HEK293 (cell line): ENCODE measurements at regions not wholly inside any gene's neighbourhood (a gene's known extent, or its start where the extent isn't known, plus 50 kb on each side); places are given as distances from the start of the nearest gene placed in this dataset.

Source experiments
- CTCF ChIA-PET: fragments of 350-600 bp; formaldehyde crosslinking; extraction: SDS; loops from one replicate; lab custom pipeline; 2021; ENCODE audit warnings: antibody characterized with exemption; lab: Yijun Ruan, JAX
- POLR2A ChIA-PET: fragments of 300-600 bp; formaldehyde crosslinking; extraction: SDS; loops from one replicate; lab custom pipeline; 2020; ENCODE audit warnings: antibody characterized with exemption, inconsistent platforms; lab: Yijun Ruan, JAX
- H3K27ac ChIP-seq: fragments of 200-500 bp; sonication (Bioruptor generic); 2 replicates; pipeline ENCODE4 v1.5.1; 2014; ENCODE audit warnings: low read depth, low read length, control low read depth, inconsistent platforms; ENCODE audit errors: extremely low read depth
- H3K36me3 ChIP-seq, 2 experiments: fragments of 200-500 bp in 1 of 2; sonication (Bioruptor generic) in 1 of 2; 1 replicate in 1 of 2; 2 replicates in 1 of 2; pipeline ENCODE4 v1.5.1; 2014 to 2017; ENCODE audit warnings: inconsistent platforms in 2 of 2, low read length in 2 of 2; ENCODE audit not compliant: control insufficient read depth in 2 of 2, insufficient read depth in 1 of 2
- H3K4me1 ChIP-seq: fragments of 200-500 bp; sonication (Bioruptor generic); 2 replicates; pipeline ENCODE4 v1.5.1; 2014; ENCODE audit warnings: mild to moderate bottlenecking, low read length, inconsistent platforms; ENCODE audit not compliant: control insufficient read depth, insufficient read depth
- H3K4me3 ChIP-seq: 2 replicates; pipeline ENCODE4 v1.5.1; 2011; ENCODE audit warnings: low read depth, mild to moderate bottlenecking, control low read depth, low read length, moderate library complexity
- H3K9me3 ChIP-seq: fragments of 200-500 bp; sonication (Bioruptor generic); 2 replicates; pipeline ENCODE4 v1.5.1; 2014; ENCODE audit warnings: low read depth, low read length, inconsistent platforms; ENCODE audit not compliant: control insufficient read depth, insufficient read depth
- BCL11B ChIP-seq: fragments of 450-650 bp; formaldehyde crosslinking; IDR thresholded peaks from 2 replicates; pipeline ENCODE4 v1.5.1; 2016; ENCODE audit warnings: low read depth, missing biosample characterization, missing genetic modification characterization
- BCL6B ChIP-seq: fragments of 450-650 bp; formaldehyde crosslinking; IDR thresholded peaks from 2 replicates; pipeline ENCODE4 v1.5.1; 2017; ENCODE audit warnings: missing biosample characterization, missing genetic modification characterization
- KLF1 ChIP-seq: fragments of 450-650 bp; formaldehyde crosslinking; IDR thresholded peaks from 2 replicates; pipeline ENCODE4 v1.5.1; 2016; ENCODE audit warnings: missing biosample characterization, missing genetic modification characterization
- PRDM6 ChIP-seq: fragments of 450-650 bp; formaldehyde crosslinking; IDR thresholded peaks from 2 replicates; pipeline ENCODE4 v1.5.1; 2017; ENCODE audit warnings: missing biosample characterization, missing genetic modification characterization
- RBAK ChIP-seq: fragments of 450-650 bp; formaldehyde crosslinking; IDR thresholded peaks from 2 replicates; pipeline ENCODE4 v1.5.1; 2016; ENCODE audit warnings: missing biosample characterization, missing genetic modification characterization
- SCRT2 ChIP-seq: fragments of 450-650 bp; formaldehyde crosslinking; IDR thresholded peaks from 2 replicates; pipeline ENCODE4 v1.5.1; 2016; ENCODE audit warnings: missing biosample characterization, missing genetic modification characterization
- SP7 ChIP-seq: fragments of 450-650 bp; formaldehyde crosslinking; IDR thresholded peaks from 2 replicates; pipeline ENCODE4 v1.5.1; 2016; ENCODE audit warnings: missing biosample characterization, missing genetic modification characterization
- ZBTB7A ChIP-seq: fragments of 450-650 bp; formaldehyde crosslinking; IDR thresholded peaks from 2 replicates; pipeline ENCODE4 v1.5.1; 2016; ENCODE audit warnings: low read depth, missing biosample characterization, missing genetic modification characterization
- ZFP3 ChIP-seq: fragments of 450-650 bp; formaldehyde crosslinking; IDR thresholded peaks from 2 replicates; pipeline ENCODE4 v1.5.1; 2016; ENCODE audit warnings: low read depth, missing biosample characterization, missing genetic modification characterization
- ZNF112 ChIP-seq: fragments of 450-650 bp; formaldehyde crosslinking; IDR thresholded peaks from 2 replicates; pipeline ENCODE4 v1.5.0; 2017; ENCODE audit warnings: missing biosample characterization, missing genetic modification characterization
- ZNF121 ChIP-seq: fragments of 450-650 bp; formaldehyde crosslinking; IDR thresholded peaks from 2 replicates; pipeline ENCODE4 v1.5.1; 2016; ENCODE audit warnings: missing biosample characterization, missing genetic modification characterization
- ZNF202 ChIP-seq: fragments of 450-650 bp; formaldehyde crosslinking; IDR thresholded peaks from 2 replicates; pipeline ENCODE4 v1.5.1; 2016; ENCODE audit warnings: missing biosample characterization, missing genetic modification characterization, borderline replicate concordance
- ZNF24 ChIP-seq: fragments of 450-650 bp; formaldehyde crosslinking; IDR thresholded peaks from 2 replicates; pipeline ENCODE4 v1.5.1; 2016; ENCODE audit warnings: missing biosample characterization, missing genetic modification characterization
- ZNF248 ChIP-seq: fragments of 450-650 bp; formaldehyde crosslinking; IDR thresholded peaks from 2 replicates; pipeline ENCODE4 v1.5.1; 2017; ENCODE audit warnings: missing biosample characterization, missing genetic modification characterization
- ZNF341 ChIP-seq: fragments of 450-650 bp; formaldehyde crosslinking; IDR thresholded peaks from 2 replicates; pipeline ENCODE4; 2016; ENCODE audit warnings: low read depth, missing biosample characterization, missing genetic modification characterization
- ZNF416 ChIP-seq: fragments of 450-650 bp; formaldehyde crosslinking; IDR thresholded peaks from 2 replicates; pipeline ENCODE4 v1.5.1; 2016; ENCODE audit warnings: missing biosample characterization, missing genetic modification characterization
- ZNF501 ChIP-seq: fragments of 450-650 bp; formaldehyde crosslinking; IDR thresholded peaks from 2 replicates; pipeline ENCODE4 v1.5.1; 2016; ENCODE audit warnings: missing biosample characterization, missing genetic modification characterization
- ZNF529 ChIP-seq: fragments of 450-650 bp; formaldehyde crosslinking; IDR thresholded peaks from 2 replicates; pipeline ENCODE4 v1.5.1; 2017; ENCODE audit warnings: missing genetic modification characterization, missing biosample characterization; ENCODE audit not compliant: insufficient replicate concordance
- ZNF664 ChIP-seq: fragments of 450-650 bp; formaldehyde crosslinking; IDR thresholded peaks from 2 replicates; pipeline ENCODE4 v1.5.1; 2016; ENCODE audit warnings: missing biosample characterization, missing genetic modification characterization
- ZNF707 ChIP-seq: fragments of 450-650 bp; formaldehyde crosslinking; IDR thresholded peaks from 2 replicates; pipeline ENCODE4 v1.5.1; 2016; ENCODE audit warnings: missing biosample characterization, missing genetic modification characterization
- ZSCAN30 ChIP-seq: fragments of 450-650 bp; IDR thresholded peaks from 2 replicates; pipeline ENCODE4 v1.5.1; 2018; ENCODE audit warnings: missing biosample characterization, mild to moderate bottlenecking, missing genetic modification characterization, moderate library complexity
- ZSCAN5A ChIP-seq: fragments of 450-650 bp; formaldehyde crosslinking; IDR thresholded peaks from 2 replicates; pipeline ENCODE4 v1.5.1; 2016; ENCODE audit warnings: missing biosample characterization, missing genetic modification characterization
- TF ChIP-seq, protein P1 (sequence below): fragments of 450-650 bp; formaldehyde crosslinking; IDR thresholded peaks from 2 replicates; pipeline ENCODE4 v1.5.1; 2016; ENCODE audit warnings: missing biosample characterization, missing genetic modification characterization
- TF ChIP-seq, protein P2 (sequence below): fragments of 450-650 bp; formaldehyde crosslinking; IDR thresholded peaks from 2 replicates; pipeline ENCODE4 v1.5.1; 2016; ENCODE audit warnings: missing biosample characterization, missing genetic modification characterization
- TF ChIP-seq, protein P3 (sequence below): fragments of 450-650 bp; formaldehyde crosslinking; IDR thresholded peaks from 2 replicates; pipeline ENCODE4 v1.5.1; 2016; ENCODE audit warnings: missing biosample characterization, missing genetic modification characterization, low read depth

DNA sequence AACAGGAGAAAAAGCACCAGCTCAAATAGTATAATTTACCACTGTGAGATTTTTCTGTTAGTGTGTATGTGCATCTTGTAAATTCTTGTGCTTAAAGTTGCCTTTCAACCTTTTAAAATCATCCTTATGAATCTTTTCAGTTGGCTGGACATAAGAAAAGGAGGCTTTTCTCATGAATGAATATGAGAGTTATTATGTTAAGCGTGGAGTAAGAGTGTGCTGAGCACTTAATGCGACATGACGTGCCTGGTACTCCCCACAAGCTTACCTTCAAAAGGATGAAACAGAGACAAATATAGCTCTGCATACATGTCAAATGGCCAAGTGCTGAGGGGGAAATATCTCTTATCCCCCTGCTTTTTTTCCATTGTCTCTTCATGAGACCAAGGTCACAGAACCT, 85.3 kb upstream of the ADGRL2 start (continued):
- TF ChIP-seq, protein P1, sequence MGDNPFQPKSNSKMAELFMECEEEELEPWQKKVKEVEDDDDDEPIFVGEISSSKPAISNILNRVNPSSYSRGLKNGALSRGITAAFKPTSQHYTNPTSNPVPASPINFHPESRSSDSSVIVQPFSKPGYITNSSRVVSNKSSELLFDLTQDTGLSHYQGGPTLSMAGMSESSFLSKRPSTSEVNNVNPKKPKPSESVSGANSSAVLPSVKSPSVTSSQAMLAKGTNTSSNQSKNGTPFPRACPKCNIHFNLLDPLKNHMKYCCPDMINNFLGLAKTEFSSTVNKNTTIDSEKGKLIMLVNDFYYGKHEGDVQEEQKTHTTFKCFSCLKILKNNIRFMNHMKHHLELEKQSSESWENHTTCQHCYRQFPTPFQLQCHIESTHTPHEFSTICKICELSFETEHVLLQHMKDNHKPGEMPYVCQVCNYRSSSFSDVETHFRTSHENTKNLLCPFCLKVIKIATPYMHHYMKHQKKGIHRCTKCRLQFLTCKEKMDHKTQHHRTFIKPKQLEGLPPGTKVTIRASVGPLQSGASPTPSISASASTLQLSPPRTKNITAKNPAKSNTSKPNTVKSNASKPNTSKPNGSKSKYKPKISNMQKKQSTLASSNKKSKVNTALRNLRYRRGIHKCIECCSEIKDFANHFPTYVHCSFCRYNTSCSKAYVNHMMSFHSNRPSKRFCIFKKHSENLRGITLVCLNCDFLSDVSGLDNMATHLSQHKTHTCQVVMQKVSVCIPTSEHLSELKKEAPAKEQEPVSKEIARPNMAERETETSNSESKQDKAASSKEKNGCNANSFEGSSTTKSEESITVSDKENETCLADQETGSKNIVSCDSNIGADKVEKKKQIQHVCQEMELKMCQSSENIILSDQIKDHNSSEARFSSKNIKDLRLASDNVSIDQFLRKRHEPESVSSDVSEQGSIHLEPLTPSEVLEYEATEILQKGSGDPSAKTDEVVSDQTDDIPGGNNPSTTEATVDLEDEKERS (tag by site-specific recombination): no peak
- TF ChIP-seq PRDM6 (tag by site-specific recombination): no peak
- no peak for TF ChIP-seq SP7 (tag by site-specific recombination)
- TF ChIP-seq ZNF24 (tag by site-specific recombination): no peak
- no peak for TF ChIP-seq ZNF664 (tag by site-specific recombination)
- no peak for TF ChIP-seq ZNF501 (tag by site-specific recombination)
- no peak for TF ChIP-seq ZNF529

GRCh38 chr1:81714636-81715035, 86.1 kb upstream of the ADGRL2 start:
- Histone ChIP-seq H3K36me3 (no peaks in the 10 kb centered on the region), H3K9me3 (no peaks in the 10 kb centered on the region), H3K4me3 (no peak overlapping the region), H3K4me1 (no peaks in the 10 kb centered on the region), H3K27ac (no peak overlapping the region)
- CTCF ChIA-PET: interaction anchor here (0.6 kb wide), 1 partner anchor 18 kb away, joined by 4 read pairs; no protein-coding TSS in a partner anchor
- POLR2A ChIA-PET: no interaction called here
- no peak for TF ChIP-seq ZNF202
- no peak for TF ChIP-seq KLF1 (tag by site-specific recombination)
- no peak for TF ChIP-seq BCL11B (tag by site-specific recombination)
- no peak for TF ChIP-seq ZSCAN5A
- no peak for TF ChIP-seq ZNF416 (tag by site-specific recombination)
- TF ChIP-seq ZFP3: no peak
- TF ChIP-seq SCRT2 (tag by site-specific recombination): no peak
- TF ChIP-seq, protein P2, sequence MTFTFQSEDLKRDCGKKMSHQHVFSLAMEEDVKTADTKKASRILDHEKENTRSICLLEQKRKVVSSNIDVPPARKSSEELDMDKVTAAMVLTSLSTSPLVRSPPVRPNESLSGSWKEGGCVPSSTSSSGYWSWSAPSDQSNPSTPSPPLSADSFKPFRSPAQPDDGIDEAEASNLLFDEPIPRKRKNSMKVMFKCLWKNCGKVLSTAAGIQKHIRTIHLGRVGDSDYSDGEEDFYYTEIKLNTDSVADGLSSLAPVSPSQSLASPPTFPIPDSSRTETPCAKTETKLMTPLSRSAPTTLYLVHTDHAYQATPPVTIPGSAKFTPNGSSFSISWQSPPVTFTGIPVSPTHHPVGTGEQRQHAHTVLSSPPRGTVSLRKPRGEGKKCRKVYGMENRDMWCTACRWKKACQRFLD (tag by site-specific recombination): no peak

DNA sequence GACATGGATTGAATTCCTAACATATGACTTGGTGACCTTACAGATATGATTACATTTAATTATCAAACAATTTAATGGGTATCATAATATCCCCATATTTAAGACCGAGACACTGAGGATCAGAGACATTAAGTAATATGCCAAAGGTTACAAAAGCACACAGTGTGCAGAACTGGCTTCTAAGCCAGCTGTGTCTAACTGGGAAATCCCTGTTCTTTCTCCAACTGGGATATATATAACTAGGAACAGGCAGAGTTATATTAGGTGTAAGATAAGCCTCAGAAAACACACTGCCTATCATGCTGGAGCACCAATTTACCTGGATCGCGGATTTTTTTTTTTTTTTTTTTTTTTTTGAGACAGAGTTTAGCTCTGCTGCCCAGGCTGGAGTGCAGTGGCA, 88.3 kb upstream of the ADGRL2 start:
- Histone ChIP-seq H3K4me3 (no peak overlapping the region), H3K4me1 (no peaks in the 10 kb centered on the region), H3K9me3 (no peaks in the 10 kb centered on the region), H3K36me3 (no peaks in the 10 kb centered on the region), H3K27ac (no peak overlapping the region)
- CTCF ChIA-PET: no interaction called here
- POLR2A ChIA-PET: interaction anchor here (0.6 to 0.7 kb wide), 2 partner anchors 23 to 35 kb away, joined by 3 to 9 read pairs; no protein-coding TSS in a partner anchor
- TF ChIP-seq RBAK (tag by site-specific recombination) (no peak), ZNF707 (tag by site-specific recombination) (no peak), ZNF248 (no peak), ZNF341 (tag by site-specific recombination) (no peak), ZNF112 (no peak), ZSCAN30 (tag by site-specific recombination) (no peak), ZNF664 (tag by site-specific recombination) (no peak), BCL6B (no peak), ZBTB7A (tag by site-specific recombination) (no peak), ZNF121 (tag by site-specific recombination) (no peak)
- TF ChIP-seq, protein P3, sequence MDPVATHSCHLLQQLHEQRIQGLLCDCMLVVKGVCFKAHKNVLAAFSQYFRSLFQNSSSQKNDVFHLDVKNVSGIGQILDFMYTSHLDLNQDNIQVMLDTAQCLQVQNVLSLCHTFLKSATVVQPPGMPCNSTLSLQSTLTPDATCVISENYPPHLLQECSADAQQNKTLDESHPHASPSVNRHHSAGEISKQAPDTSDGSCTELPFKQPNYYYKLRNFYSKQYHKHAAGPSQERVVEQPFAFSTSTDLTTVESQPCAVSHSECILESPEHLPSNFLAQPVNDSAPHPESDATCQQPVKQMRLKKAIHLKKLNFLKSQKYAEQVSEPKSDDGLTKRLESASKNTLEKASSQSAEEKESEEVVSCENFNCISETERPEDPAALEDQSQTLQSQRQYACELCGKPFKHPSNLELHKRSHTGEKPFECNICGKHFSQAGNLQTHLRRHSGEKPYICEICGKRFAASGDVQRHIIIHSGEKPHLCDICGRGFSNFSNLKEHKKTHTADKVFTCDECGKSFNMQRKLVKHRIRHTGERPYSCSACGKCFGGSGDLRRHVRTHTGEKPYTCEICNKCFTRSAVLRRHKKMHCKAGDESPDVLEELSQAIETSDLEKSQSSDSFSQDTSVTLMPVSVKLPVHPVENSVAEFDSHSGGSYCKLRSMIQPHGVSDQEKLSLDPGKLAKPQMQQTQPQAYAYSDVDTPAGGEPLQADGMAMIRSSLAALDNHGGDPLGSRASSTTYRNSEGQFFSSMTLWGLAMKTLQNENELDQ (tag by site-specific recombination): no peak
